ENCODE measurements at regions not wholly inside any gene's neighbourhood (a gene's known extent, or its start where the extent isn't known, plus 50 kb on each side); places are given as distances from the start of the nearest gene placed in this dataset.

- peak overlapping the region; percentile 55; the same call in 1 of the 2 replicates for H3K18ac ChIP-seq (ENCODE audit: low read depth, low read length)
- H3K27me3 ChIP-seq (ENCODE audit: control insufficient read depth, insufficient read depth, low read length) = no peaks in the 10 kb centered on the region
- WGBS, 2 experiments (ENCODE audit: extremely low coverage in 2 of 2, insufficient read length in 1 of 2) = 93% methylated on average over 2 of the region's 5 CpGs; no CpG with 5 or more reads in 1 of the 2 experiments
- dilution Hi-C loops (cut with HindIII; ENCODE audit: low sequenced_read_pairs, unreplicated experiment) (no loop called here), intact Hi-C loops (cut with micrococcal nuclease) (no loop called here), in situ Hi-C loops (cut with MboI; ENCODE audit: low sequenced_read_pairs) (no loop called here)
- no peak overlapping the region for H3K23ac ChIP-seq (ENCODE audit: low read depth, low read length)
- H4K5ac ChIP-seq (ENCODE audit: low read depth, low read length) = no peak overlapping the region; the same call in 1 of the 2 replicates
- H2AK5ac ChIP-seq (ENCODE audit: low read depth, low read length) = no peak overlapping the region
- H3K56ac ChIP-seq (ENCODE audit: extremely low read depth, insufficient read depth, low read length) = no peak overlapping the region
- ChIA-PET POLR2A (ENCODE audit: unreplicated experiment) (no interaction called here), CTCF (no interaction called here)
- no peaks in the 10 kb centered on the region for H4K20me1 ChIP-seq (ENCODE audit: insufficient read depth, low read length)
- H3K9me3 ChIP-seq (ENCODE audit: control insufficient read depth, insufficient read depth, low read length) = no peaks in the 10 kb centered on the region
- H3K36me3 ChIP-seq (ENCODE audit: control insufficient read depth, insufficient read depth, low read length) = no peaks in the 10 kb centered on the region
- 0 out of 2 replicates have a peak overlapping the region, but pooled peaks have one; percentile 5 for H2BK120ac ChIP-seq (ENCODE audit: low read depth, low read length)
- no peak overlapping the region for H3K4me2 ChIP-seq (ENCODE audit: low read depth, low read length)
- H3K4me3 ChIP-seq (ENCODE audit: insufficient read depth, low read depth, low read length) = no peak overlapping the region
- H3K79me1 ChIP-seq (ENCODE audit: low read depth in 1 of 2, low read length in 2 of 2) = no peaks in the 10 kb centered on the region
- no peak overlapping the region for H3K27ac ChIP-seq (ENCODE audit: insufficient read depth, low read length)
- H2AFZ ChIP-seq (replicated peaks; ENCODE audit: low read length, poor library complexity) = no peak overlapping the region
- no peak overlapping the region for H2AK9ac ChIP-seq (replicated peaks; ENCODE audit: low read depth, low read length, poor library complexity)
- H3K9me1 ChIP-seq (ENCODE audit: insufficient read depth, low read length) = no peaks in the 10 kb centered on the region
- peak overlapping the region in 1 of 2 experiments; percentile 12; a peak in 1 of 4 replicates for H4K8ac ChIP-seq (ENCODE audit: low read depth in 2 of 2, low read length in 2 of 2)
- TF ChIP-seq POLR2A (IDR thresholded peaks at IDR 0.05; ENCODE audit: low read depth, low read length) (no peak), CHD1 (IDR thresholded peaks at IDR 0.05; ENCODE audit: low read depth, low read length) (no peak), BHLHE40 (IDR thresholded peaks at IDR 0.05; ENCODE audit: low read depth, low read length) (no peak), NFE2L2 (IDR thresholded peaks at IDR 0.05; ENCODE audit: low read depth, low read length) (peak; percentile 87), CTCF (conservative IDR thresholded peaks at IDR 0.05; ENCODE audit: low read depth, low read length) (no peak)
- H3K4ac ChIP-seq (ENCODE audit: low read depth, low read length) = peak overlapping the region; percentile 23; the same call in 1 of the 2 replicates
- peaks cover 6% of the 10 kb centered on the region; the same call in 1 of the 2 replicates for H3K4me1 ChIP-seq (ENCODE audit: control insufficient read depth, insufficient read depth, low read length)
- H4K91ac ChIP-seq (ENCODE audit: insufficient read depth, low read depth, low read length) = no peak overlapping the region
- no peak overlapping the region; the same call in 1 of the 2 replicates for H3K14ac ChIP-seq (replicated peaks; ENCODE audit: low read depth, low read length)
- no peak overlapping the region for H2BK20ac ChIP-seq (ENCODE audit: low read depth, low read length)
- H2BK5ac ChIP-seq (ENCODE audit: low read depth, low read length, poor library complexity, severe bottlenecking) = peak overlapping the region; percentile 14
- DNase-seq = peak; percentile 11
- no peak overlapping the region; the same call in 2 of the 3 replicates for H2BK15ac ChIP-seq (ENCODE audit: low read depth, low read length)
- H3K9ac ChIP-seq (ENCODE audit: low read depth, low read length) = no peak overlapping the region
- no peak for ATAC-seq (ENCODE audit: low read depth)
- no TSS peak for BruUV-seq (replicated peaks)
These were observed 572.2 kb upstream of the SOX9 start for GRCh38 chr17:71548540-71549190.

Data from IMR-90 (cell line).